Stimulated activated CD4-positive, alpha-beta T cell treated with anti-CD3 and anti-CD28 coated beads, TNF-alpha, amount 100 ng/mL, for 1 hour (primary cell): ENCODE measurements at regions not wholly inside any gene's neighbourhood (a gene's known extent, or its start where the extent isn't known, plus 50 kb on each side); places are given as distances from the start of the nearest gene placed in this dataset.

Experiments used
- DNase-seq, 3 donors: peaks; one replicate each; pipeline ENCODE4 v3.0.0-alpha.2; 2020; ENCODE audit warnings: low read depth in 3 of 3, low spot score in 1 of 3

- DNase-seq = no peak
These were observed 77.6 kb upstream of the SYT6 start for GRCh38 chr1:114231301-114231700.

GRCh38 chr1:114229368-114229767 lies 75.7 kb upstream of the SYT6 start:
- DNase-seq = no peak

GRCh38 chr1:114227059-114227458 lies 73.4 kb upstream of the SYT6 start:
- DNase-seq = no peak

GRCh38 chr1:114224196-114224907 lies 70.7 kb upstream of the SYT6 start:
- no peak for DNase-seq

GRCh38 chr1:114222920-114223319 lies 69.3 kb upstream of the SYT6 start:
- DNase-seq = no peak

GRCh38 chr1:114219172-114219868 lies 65.7 kb upstream of the SYT6 start:
- no peak for DNase-seq

- DNase-seq = no peak
These were observed 64.9 kb upstream of the SYT6 start for GRCh38 chr1:114218361-114219171.

- DNase-seq = no peak
These were observed 62.9 kb upstream of the SYT6 start for GRCh38 chr1:114216431-114217173.

- DNase-seq = no peak
These were observed 61.8 kb upstream of the SYT6 start for GRCh38 chr1:114215436-114215835.

GRCh38 chr1:114214016-114214415 lies 60.3 kb upstream of the SYT6 start:
- no peak for DNase-seq

- DNase-seq = no peak
These were observed 56.3 kb upstream of the SYT6 start for GRCh38 chr1:114209971-114210370.

GRCh38 chr1:114208714-114209113 lies 55.0 kb upstream of the SYT6 start:
- DNase-seq = no peak

GRCh38 chr1:114208106-114208505 lies 54.4 kb upstream of the SYT6 start:
- DNase-seq = no peak

GRCh38 chr1:114207635-114208034 lies 54.0 kb upstream of the SYT6 start:
- no peak for DNase-seq

- no peak for DNase-seq
These were observed 52.7 kb upstream of the SYT6 start for GRCh38 chr1:114206392-114206791.

- DNase-seq = no peak
These were observed 50.0 kb upstream of the SYT6 start for GRCh38 chr1:114203595-114204128.
